ENCODE measurements at regions not wholly inside any gene's neighbourhood (a gene's known extent, or its start where the extent isn't known, plus 50 kb on each side); places are given as distances from the start of the nearest gene placed in this dataset.
"Not testable (repeated sequence)": the region's sequence is repeated elsewhere in the genome, so short reads cannot be mapped to it uniquely, and the experiment has no call there.

DNA sequence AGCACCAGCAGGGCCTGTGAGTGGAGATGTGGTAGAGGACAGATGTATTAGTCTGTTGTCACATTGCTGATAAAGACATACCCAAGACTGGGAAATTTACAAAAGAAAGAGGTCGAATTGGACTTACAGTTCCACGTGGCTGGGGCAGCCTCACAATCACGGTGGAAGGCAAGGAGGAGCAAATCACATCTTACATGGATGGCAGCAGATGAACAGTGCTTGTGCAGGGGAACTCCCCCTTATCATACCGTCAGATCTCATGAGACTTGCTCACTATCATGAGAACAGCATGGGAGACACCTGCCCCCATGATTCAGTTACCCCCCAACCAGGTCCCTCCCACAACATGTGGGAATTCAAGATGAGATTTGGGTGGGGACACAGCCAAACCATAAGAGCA is 361.9 kb downstream of the VRK1 start:
- no peaks in the 10 kb centered on the region for H3K4me1 ChIP-seq (ENCODE audit: insufficient read depth, poor library complexity, severe bottlenecking)
- TF ChIP-seq, protein P1, sequence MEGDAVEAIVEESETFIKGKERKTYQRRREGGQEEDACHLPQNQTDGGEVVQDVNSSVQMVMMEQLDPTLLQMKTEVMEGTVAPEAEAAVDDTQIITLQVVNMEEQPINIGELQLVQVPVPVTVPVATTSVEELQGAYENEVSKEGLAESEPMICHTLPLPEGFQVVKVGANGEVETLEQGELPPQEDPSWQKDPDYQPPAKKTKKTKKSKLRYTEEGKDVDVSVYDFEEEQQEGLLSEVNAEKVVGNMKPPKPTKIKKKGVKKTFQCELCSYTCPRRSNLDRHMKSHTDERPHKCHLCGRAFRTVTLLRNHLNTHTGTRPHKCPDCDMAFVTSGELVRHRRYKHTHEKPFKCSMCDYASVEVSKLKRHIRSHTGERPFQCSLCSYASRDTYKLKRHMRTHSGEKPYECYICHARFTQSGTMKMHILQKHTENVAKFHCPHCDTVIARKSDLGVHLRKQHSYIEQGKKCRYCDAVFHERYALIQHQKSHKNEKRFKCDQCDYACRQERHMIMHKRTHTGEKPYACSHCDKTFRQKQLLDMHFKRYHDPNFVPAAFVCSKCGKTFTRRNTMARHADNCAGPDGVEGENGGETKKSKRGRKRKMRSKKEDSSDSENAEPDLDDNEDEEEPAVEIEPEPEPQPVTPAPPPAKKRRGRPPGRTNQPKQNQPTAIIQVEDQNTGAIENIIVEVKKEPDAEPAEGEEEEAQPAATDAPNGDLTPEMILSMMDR (IDR thresholded peaks at IDR 0.05; ENCODE audit: poor library complexity, severe bottlenecking), result no peak
- DNase-seq (ENCODE audit: low spot score) (no peak), ATAC-seq (ENCODE audit: low read depth) (no peak)
- H3K27me3 ChIP-seq (ENCODE audit: insufficient read depth, poor library complexity, severe bottlenecking), result peaks cover 5% of the 10 kb centered on the region
- H3K27ac ChIP-seq (ENCODE audit: poor library complexity, severe bottlenecking), result no peak overlapping the region
- no peaks in the 10 kb centered on the region for H3K36me3 ChIP-seq (ENCODE audit: low read depth)
- H3K4me3 ChIP-seq (ENCODE audit: severe bottlenecking), result no peak overlapping the region
- peaks cover 2% of the 10 kb centered on the region for H3K9me3 ChIP-seq (ENCODE audit: severe bottlenecking)

- peaks cover 2% of the 10 kb centered on the region for H3K27me3 ChIP-seq (ENCODE audit: insufficient read depth, poor library complexity, severe bottlenecking)
- TF ChIP-seq, protein P1 (IDR thresholded peaks at IDR 0.05; ENCODE audit: poor library complexity, severe bottlenecking), result no peak
- no peak for DNase-seq (ENCODE audit: low spot score)
- no peaks in the 10 kb centered on the region for H3K36me3 ChIP-seq (ENCODE audit: low read depth)
- ATAC-seq (ENCODE audit: low read depth), result no peak
- no peaks in the 10 kb centered on the region for H3K4me1 ChIP-seq (ENCODE audit: insufficient read depth, poor library complexity, severe bottlenecking)
- H3K4me3 ChIP-seq (ENCODE audit: severe bottlenecking), result no peak overlapping the region
- H3K9me3 ChIP-seq (ENCODE audit: severe bottlenecking), result peaks cover 2% of the 10 kb centered on the region
- H3K27ac ChIP-seq (ENCODE audit: poor library complexity, severe bottlenecking), result no peak overlapping the region
Measured at GRCh38 chr14:97162621-97163020, 365.4 kb downstream of the VRK1 start.

DNA sequence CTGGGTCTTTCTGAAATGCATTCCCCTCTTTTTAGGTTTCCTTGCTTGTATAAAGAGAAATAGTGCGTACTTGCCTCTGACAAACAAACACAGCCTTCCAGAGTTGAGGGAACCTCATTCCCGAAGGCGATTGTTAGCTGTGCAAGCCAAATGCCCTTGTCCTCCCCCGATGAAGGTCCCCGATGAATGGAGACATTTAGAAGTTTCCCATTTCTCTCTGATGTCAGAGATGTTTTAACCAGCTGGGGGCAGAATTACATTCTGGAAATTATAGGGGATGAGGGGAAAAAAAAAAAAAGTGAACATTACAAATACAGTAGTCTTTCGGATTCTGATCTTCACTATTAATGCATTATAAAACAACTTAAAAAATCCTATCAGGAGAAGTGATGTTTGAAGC is 366.8 kb downstream of the VRK1 start:
- Histone ChIP-seq H3K27ac (ENCODE audit: poor library complexity, severe bottlenecking) (no peak overlapping the region), H3K27me3 (ENCODE audit: insufficient read depth, poor library complexity, severe bottlenecking) (peaks cover 2% of the 10 kb centered on the region), H3K9me3 (ENCODE audit: severe bottlenecking) (peaks cover 2% of the 10 kb centered on the region), H3K4me3 (ENCODE audit: severe bottlenecking) (no peak overlapping the region), H3K36me3 (ENCODE audit: low read depth) (no peaks in the 10 kb centered on the region), H3K4me1 (ENCODE audit: insufficient read depth, poor library complexity, severe bottlenecking) (no peaks in the 10 kb centered on the region)
- TF ChIP-seq, protein P1 (IDR thresholded peaks at IDR 0.05; ENCODE audit: poor library complexity, severe bottlenecking), result peak; percentile 18
- DNase-seq (ENCODE audit: low spot score) (no peak), ATAC-seq (ENCODE audit: low read depth) (no peak)

GRCh38 chr14:97166497-97166896 is 369.3 kb downstream of the VRK1 start:
- Histone ChIP-seq H3K36me3 (ENCODE audit: low read depth) (no peaks in the 10 kb centered on the region), H3K27me3 (ENCODE audit: insufficient read depth, poor library complexity, severe bottlenecking) (peaks cover 5% of the 10 kb centered on the region), H3K4me1 (ENCODE audit: insufficient read depth, poor library complexity, severe bottlenecking) (no peaks in the 10 kb centered on the region), H3K27ac (ENCODE audit: poor library complexity, severe bottlenecking) (no peak overlapping the region), H3K4me3 (ENCODE audit: severe bottlenecking) (no peak overlapping the region), H3K9me3 (ENCODE audit: severe bottlenecking) (no peaks in the 10 kb centered on the region)
- TF ChIP-seq, protein P1 (IDR thresholded peaks at IDR 0.05; ENCODE audit: poor library complexity, severe bottlenecking), result no peak
- no peak for DNase-seq (ENCODE audit: low spot score)
- no peak for ATAC-seq (ENCODE audit: low read depth)

GRCh38 chr14:97167577-97167976 is 370.4 kb downstream of the VRK1 start:
- not testable (repeated sequence) for H3K9me3 ChIP-seq (ENCODE audit: severe bottlenecking); H3K4me3 ChIP-seq (ENCODE audit: severe bottlenecking); H3K27ac ChIP-seq (ENCODE audit: poor library complexity, severe bottlenecking); ATAC-seq (ENCODE audit: low read depth); DNase-seq (ENCODE audit: low spot score); H3K36me3 ChIP-seq (ENCODE audit: low read depth); H3K27me3 ChIP-seq (ENCODE audit: insufficient read depth, poor library complexity, severe bottlenecking); H3K4me1 ChIP-seq (ENCODE audit: insufficient read depth, poor library complexity, severe bottlenecking)

Data from RWPE2 (cell line).